GM12878 (cell line): ENCODE measurements at regions not wholly inside any gene's neighbourhood (a gene's known extent, or its start where the extent isn't known, plus 50 kb on each side); places are given as distances from the start of the nearest gene placed in this dataset.

Experiments used
- BCL3 ChIP-seq: IDR thresholded peaks from 2 replicates; pipeline ENCODE4 v1.6.1; 2011; ENCODE audit warnings: borderline replicate concordance, low read depth, mild to moderate bottlenecking, moderate library complexity, low read length; ENCODE audit not compliant: insufficient read depth, poor library complexity, severe bottlenecking
- BCLAF1 ChIP-seq: fragments of 450-650 bp; IDR thresholded peaks from 2 replicates; pipeline ENCODE4 v1.6.1; 2017; ENCODE audit warnings: antibody characterized with exemption, mild to moderate bottlenecking, moderate library complexity
- IRF5 ChIP-seq: fragments of 450-650 bp; IDR thresholded peaks from 2 replicates; pipeline ENCODE4 v1.6.1; 2017; ENCODE audit warnings: borderline replicate concordance
- MEF2B ChIP-seq: fragments of 450-650 bp; IDR thresholded peaks from 2 replicates; pipeline ENCODE4 v1.6.1; 2018; ENCODE audit warnings: mild to moderate bottlenecking, moderate library complexity; ENCODE audit not compliant: partially characterized antibody, poor library complexity, severe bottlenecking
- SKIL ChIP-seq: fragments of 450-650 bp; IDR thresholded peaks from 2 replicates; pipeline ENCODE4 v1.6.1; 2017; ENCODE audit warnings: mild to moderate bottlenecking, low read depth, inconsistent platforms; ENCODE audit not compliant: poor library complexity, severe bottlenecking
- SREBF1 ChIP-seq: IDR thresholded peaks from 2 replicates; pipeline ENCODE4 v1.6.1; 2012; ENCODE audit warnings: mild to moderate bottlenecking, low read length
- TBL1XR1 ChIP-seq: IDR thresholded peaks from 2 replicates; pipeline ENCODE4 v1.6.1; 2012; ENCODE audit warnings: low read depth, low read length, improper control_type of control experiment
- ZBTB40 ChIP-seq: fragments of 450-650 bp; IDR thresholded peaks from 2 replicates; pipeline ENCODE4 v1.6.1; 2016; ENCODE audit warnings: mild to moderate bottlenecking, moderate library complexity, borderline replicate concordance
- ZNF687 ChIP-seq: fragments of 450-650 bp; IDR thresholded peaks from 2 replicates; pipeline ENCODE4 v1.6.1; 2017; ENCODE audit warnings: mild to moderate bottlenecking, moderate library complexity
- TF ChIP-seq, protein P1 (sequence below): IDR thresholded peaks from 2 replicates; pipeline ENCODE4 v1.6.1; 2011; ENCODE audit warnings: low read depth, low read length, improper control_type of control experiment, borderline replicate concordance

- TF ChIP-seq ZBTB40: peak; percentile 55; the same call in 1 of the 2 replicates
- TF ChIP-seq, protein P1, sequence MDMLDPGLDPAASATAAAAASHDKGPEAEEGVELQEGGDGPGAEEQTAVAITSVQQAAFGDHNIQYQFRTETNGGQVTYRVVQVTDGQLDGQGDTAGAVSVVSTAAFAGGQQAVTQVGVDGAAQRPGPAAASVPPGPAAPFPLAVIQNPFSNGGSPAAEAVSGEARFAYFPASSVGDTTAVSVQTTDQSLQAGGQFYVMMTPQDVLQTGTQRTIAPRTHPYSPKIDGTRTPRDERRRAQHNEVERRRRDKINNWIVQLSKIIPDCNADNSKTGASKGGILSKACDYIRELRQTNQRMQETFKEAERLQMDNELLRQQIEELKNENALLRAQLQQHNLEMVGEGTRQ: no peak
- TF ChIP-seq MEF2B: peak; percentile 81
- peak; percentile 82 for TF ChIP-seq ZNF687
- no peak for TF ChIP-seq SREBF1
- no peak for TF ChIP-seq BCL3
- TF ChIP-seq IRF5: no peak
- TF ChIP-seq SKIL: no peak
- TF ChIP-seq BCLAF1: no peak
- no peak for TF ChIP-seq TBL1XR1
Measured at GRCh38 chrX:46446727-46447378, 98.4 kb downstream of the ZNF674 start (continued).
